ENCODE measurements at regions not wholly inside any gene's neighbourhood (a gene's known extent, or its start where the extent isn't known, plus 50 kb on each side); places are given as distances from the start of the nearest gene placed in this dataset.
A peak's percentile ranks its signal among the peaks of the same experiment; 100 is the strongest.

DNA sequence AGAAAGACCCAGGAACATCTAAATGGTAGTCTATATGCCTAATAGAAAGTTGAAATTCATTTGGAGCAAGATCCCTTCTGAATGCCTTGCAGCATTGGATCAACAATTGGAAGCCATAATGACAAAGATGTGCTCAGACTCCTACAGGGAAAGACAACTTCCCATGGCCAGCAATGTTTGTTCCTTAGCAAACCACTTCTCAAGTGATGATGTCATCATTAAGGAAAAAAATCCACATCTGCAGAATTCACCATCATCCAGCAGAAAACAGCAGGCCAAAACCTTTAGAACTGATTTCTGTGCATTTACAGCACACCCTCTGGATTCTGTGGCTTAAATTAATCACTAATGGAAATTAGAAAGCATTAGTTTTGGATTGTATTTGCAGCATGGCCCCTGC is 82.4 kb upstream of the ZIC3 start:
- Histone ChIP-seq H3K4me3 (ENCODE audit: low read depth, low read length) (no peak overlapping the region), H3K27ac (ENCODE audit: low read depth, low read length) (no peak overlapping the region), H3K4me1 (ENCODE audit: control insufficient read depth, insufficient read depth, low read length) (peaks cover 7% of the 10 kb centered on the region; the same call in 1 of the 2 replicates), H3K9ac (ENCODE audit: low read depth, low read length) (no peak overlapping the region), H3K9me3 (ENCODE audit: control insufficient read depth, insufficient read depth, low read length) (no peaks in the 10 kb centered on the region), H3K36me3 (ENCODE audit: control insufficient read depth, insufficient read depth, low read length) (no peaks in the 10 kb centered on the region), H3K27me3 (ENCODE audit: control insufficient read depth, insufficient read depth, low read length) (no peaks in the 10 kb centered on the region; the same call in 1 of the 2 replicates)

- H3K9ac ChIP-seq (ENCODE audit: low read depth, low read length), result no peak overlapping the region
- H3K4me1 ChIP-seq (ENCODE audit: control insufficient read depth, insufficient read depth, low read length), result peaks cover 7% of the 10 kb centered on the region; the same call in 1 of the 2 replicates
- H3K27ac ChIP-seq (ENCODE audit: low read depth, low read length), result no peak overlapping the region
- H3K4me3 ChIP-seq (ENCODE audit: low read depth, low read length), result no peak overlapping the region
- H3K36me3 ChIP-seq (ENCODE audit: control insufficient read depth, insufficient read depth, low read length), result no peaks in the 10 kb centered on the region
- no peaks in the 10 kb centered on the region for H3K9me3 ChIP-seq (ENCODE audit: control insufficient read depth, insufficient read depth, low read length)
- H3K27me3 ChIP-seq (ENCODE audit: control insufficient read depth, insufficient read depth, low read length), result no peaks in the 10 kb centered on the region; the same call in 1 of the 2 replicates
Measured at GRCh38 chrX:137482136-137482535, 83.8 kb upstream of the ZIC3 start.

DNA sequence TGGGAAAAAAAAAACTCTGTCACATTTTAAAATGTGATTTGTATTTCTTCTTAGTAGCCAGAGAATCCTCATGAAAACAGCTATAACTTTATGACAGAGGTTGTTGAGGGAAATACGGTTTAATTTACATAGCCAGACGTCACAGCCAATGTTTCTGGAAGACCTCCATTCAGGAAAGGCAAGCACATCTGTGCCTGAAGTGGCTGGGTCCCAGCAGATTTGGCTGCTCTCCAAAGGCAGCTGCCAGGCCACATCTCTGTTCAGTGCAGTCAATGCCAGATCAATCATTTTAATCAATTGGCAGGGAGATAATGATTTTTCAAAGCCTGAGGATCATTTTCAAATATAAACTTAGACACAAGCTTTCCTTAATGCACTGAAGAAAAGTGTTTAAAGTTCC is 86.5 kb upstream of the ZIC3 start:
- Histone ChIP-seq H3K9ac (ENCODE audit: low read depth, low read length) (no peak overlapping the region), H3K27me3 (ENCODE audit: control insufficient read depth, insufficient read depth, low read length) (peaks cover 3% of the 10 kb centered on the region; the same call in 1 of the 2 replicates), H3K36me3 (ENCODE audit: control insufficient read depth, insufficient read depth, low read length) (no peaks in the 10 kb centered on the region), H3K4me3 (ENCODE audit: low read depth, low read length) (no peak overlapping the region), H3K9me3 (ENCODE audit: control insufficient read depth, insufficient read depth, low read length) (no peaks in the 10 kb centered on the region), H3K27ac (ENCODE audit: low read depth, low read length) (no peak overlapping the region), H3K4me1 (ENCODE audit: control insufficient read depth, insufficient read depth, low read length) (peaks cover 4% of the 10 kb centered on the region; the same call in 1 of the 2 replicates)

DNA sequence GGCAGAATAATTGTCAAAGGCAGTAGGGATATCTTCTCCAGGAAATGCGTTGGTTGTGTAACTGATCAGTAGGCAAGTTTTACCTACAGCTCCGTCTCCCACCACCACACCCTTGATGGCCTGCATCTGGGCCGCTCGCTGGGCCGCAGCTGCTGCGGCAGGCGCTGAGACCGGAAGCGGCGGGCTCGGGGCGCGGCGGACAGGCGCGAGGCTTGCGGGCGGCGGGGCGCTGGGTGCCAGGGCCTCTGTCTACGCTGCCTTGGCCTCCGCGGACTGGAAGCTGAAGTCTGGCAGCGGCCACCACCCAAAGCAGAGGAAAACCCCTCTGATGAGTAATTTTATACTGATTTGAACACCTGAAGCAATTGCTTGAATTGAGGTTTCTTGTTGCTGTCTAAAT is 124.2 kb upstream of the ZIC3 start:
- no peak overlapping the region for H3K27ac ChIP-seq (ENCODE audit: low read depth, low read length)
- no peak overlapping the region for H3K9ac ChIP-seq (ENCODE audit: low read depth, low read length)
- no peak overlapping the region for H3K4me3 ChIP-seq (ENCODE audit: low read depth, low read length)
- no peaks in the 10 kb centered on the region for H3K36me3 ChIP-seq (ENCODE audit: control insufficient read depth, insufficient read depth, low read length)
- H3K9me3 ChIP-seq (ENCODE audit: control insufficient read depth, insufficient read depth, low read length), result no peaks in the 10 kb centered on the region
- H3K27me3 ChIP-seq (ENCODE audit: control insufficient read depth, insufficient read depth, low read length), result no peaks in the 10 kb centered on the region
- no peaks in the 10 kb centered on the region for H3K4me1 ChIP-seq (ENCODE audit: control insufficient read depth, insufficient read depth, low read length)

- H3K27ac ChIP-seq (ENCODE audit: low read depth, low read length), result no peak overlapping the region
- H3K9ac ChIP-seq (ENCODE audit: low read depth, low read length), result no peak overlapping the region
- no peaks in the 10 kb centered on the region for H3K36me3 ChIP-seq (ENCODE audit: control insufficient read depth, insufficient read depth, low read length)
- no peaks in the 10 kb centered on the region for H3K9me3 ChIP-seq (ENCODE audit: control insufficient read depth, insufficient read depth, low read length)
- peaks cover 27% of the 10 kb centered on the region for H3K4me1 ChIP-seq (ENCODE audit: control insufficient read depth, insufficient read depth, low read length)
- H3K4me3 ChIP-seq (ENCODE audit: low read depth, low read length), result no peak overlapping the region
- peaks cover 38% of the 10 kb centered on the region for H3K27me3 ChIP-seq (ENCODE audit: control insufficient read depth, insufficient read depth, low read length)
Measured at GRCh38 chrX:137432609-137433008, 133.3 kb upstream of the ZIC3 start.

GRCh38 chrX:137431693-137432488 is 134.0 kb upstream of the ZIC3 start:
- Histone ChIP-seq H3K9me3 (ENCODE audit: control insufficient read depth, insufficient read depth, low read length) (no peaks in the 10 kb centered on the region), H3K27ac (ENCODE audit: low read depth, low read length) (no peak overlapping the region), H3K9ac (ENCODE audit: low read depth, low read length) (no peak overlapping the region), H3K36me3 (ENCODE audit: control insufficient read depth, insufficient read depth, low read length) (no peaks in the 10 kb centered on the region), H3K27me3 (ENCODE audit: control insufficient read depth, insufficient read depth, low read length) (peaks cover 45% of the 10 kb centered on the region), H3K4me1 (ENCODE audit: control insufficient read depth, insufficient read depth, low read length) (peaks cover 32% of the 10 kb centered on the region), H3K4me3 (ENCODE audit: low read depth, low read length) (no peak overlapping the region)

GRCh38 chrX:137430984-137431475 is 134.9 kb upstream of the ZIC3 start:
- no peak overlapping the region for H3K9ac ChIP-seq (ENCODE audit: low read depth, low read length)
- H3K27ac ChIP-seq (ENCODE audit: low read depth, low read length), result peak overlapping the region; percentile 55
- peaks cover 54% of the 10 kb centered on the region for H3K27me3 ChIP-seq (ENCODE audit: control insufficient read depth, insufficient read depth, low read length)
- peaks cover 39% of the 10 kb centered on the region for H3K4me1 ChIP-seq (ENCODE audit: control insufficient read depth, insufficient read depth, low read length)
- H3K9me3 ChIP-seq (ENCODE audit: control insufficient read depth, insufficient read depth, low read length), result no peaks in the 10 kb centered on the region
- peak overlapping the region; percentile 12; the same call in 1 of the 2 replicates for H3K4me3 ChIP-seq (ENCODE audit: low read depth, low read length)
- H3K36me3 ChIP-seq (ENCODE audit: control insufficient read depth, insufficient read depth, low read length), result no peaks in the 10 kb centered on the region

DNA sequence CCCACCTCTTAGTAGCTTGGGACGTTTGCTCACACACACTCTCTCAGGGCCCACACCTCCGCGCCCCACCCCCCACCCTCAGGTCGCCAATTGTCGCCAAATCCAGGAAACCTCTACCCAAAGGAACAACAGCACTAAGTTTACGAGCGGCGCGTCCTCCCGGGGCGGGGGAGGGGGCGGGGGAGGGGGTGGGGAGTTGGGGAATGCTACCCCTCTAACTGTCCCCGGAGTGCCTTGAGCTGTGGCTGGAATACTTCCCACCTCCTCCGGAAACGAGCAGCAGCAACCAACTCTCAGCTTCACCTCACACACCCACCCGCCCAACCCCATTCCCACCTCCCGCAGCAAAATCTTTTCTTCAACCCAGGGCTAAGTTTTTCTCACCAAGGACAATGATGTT is 135.6 kb upstream of the ZIC3 start:
- peak overlapping the region; percentile 55 for H3K27ac ChIP-seq (ENCODE audit: low read depth, low read length)
- peaks cover 46% of the 10 kb centered on the region for H3K4me1 ChIP-seq (ENCODE audit: control insufficient read depth, insufficient read depth, low read length)
- H3K4me3 ChIP-seq (ENCODE audit: low read depth, low read length), result peak overlapping the region; percentile 72
- no peaks in the 10 kb centered on the region for H3K9me3 ChIP-seq (ENCODE audit: control insufficient read depth, insufficient read depth, low read length)
- H3K27me3 ChIP-seq (ENCODE audit: control insufficient read depth, insufficient read depth, low read length), result peaks cover 61% of the 10 kb centered on the region
- H3K36me3 ChIP-seq (ENCODE audit: control insufficient read depth, insufficient read depth, low read length), result no peaks in the 10 kb centered on the region
- H3K9ac ChIP-seq (ENCODE audit: low read depth, low read length), result no peak overlapping the region

DNA sequence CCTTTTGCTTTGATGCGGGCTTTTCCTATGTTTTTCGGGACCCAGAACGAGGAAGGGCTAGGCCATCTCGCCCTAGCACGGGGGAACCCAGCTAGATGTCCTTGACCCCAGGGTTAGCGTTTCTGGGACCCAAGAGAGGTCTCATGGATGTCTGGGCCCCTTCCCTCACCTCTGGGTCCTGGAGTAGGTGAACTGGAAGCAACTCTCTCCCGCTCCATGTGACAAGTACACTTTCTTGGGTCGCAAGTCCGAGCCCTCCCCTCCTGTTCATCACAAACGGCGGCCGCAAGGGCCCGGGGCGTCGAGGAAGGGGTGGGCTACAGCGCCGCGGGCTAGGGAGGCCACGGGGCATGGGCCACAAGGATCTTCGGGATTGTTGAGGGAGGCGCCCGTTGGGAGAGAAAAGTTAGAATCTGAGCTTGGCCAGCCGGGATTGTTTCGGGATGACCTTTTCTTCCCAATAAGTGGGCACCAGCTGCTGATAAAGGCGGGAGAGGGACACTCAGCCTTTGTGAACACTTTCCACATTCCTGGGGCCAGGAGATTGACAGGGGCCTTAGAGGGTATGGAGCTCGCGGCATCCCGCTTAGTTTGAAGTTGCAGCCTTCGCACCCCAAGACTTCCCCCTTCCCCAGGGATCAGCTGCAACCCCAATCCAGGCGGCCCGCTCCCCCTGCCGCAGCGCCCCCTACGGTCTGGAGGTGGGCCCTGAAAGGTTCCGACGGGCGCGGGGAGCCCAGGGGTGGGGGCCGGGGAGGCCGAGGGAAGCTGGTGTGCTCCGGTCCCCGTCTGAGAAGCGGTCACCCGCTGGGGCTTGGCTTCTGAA is 136.9 kb upstream of the ZIC3 start:
- peak overlapping the region; percentile 21; the same call in 1 of the 2 replicates for H3K9ac ChIP-seq (ENCODE audit: low read depth, low read length)
- H3K36me3 ChIP-seq (ENCODE audit: control insufficient read depth, insufficient read depth, low read length), result no peaks in the 10 kb centered on the region
- H3K27ac ChIP-seq (ENCODE audit: low read depth, low read length), result peak overlapping the region; percentile 55
- peak overlapping the region; percentile 72 for H3K4me3 ChIP-seq (ENCODE audit: low read depth, low read length)
- H3K27me3 ChIP-seq (ENCODE audit: control insufficient read depth, insufficient read depth, low read length), result peaks cover 70% of the 10 kb centered on the region
- peaks cover 56% of the 10 kb centered on the region for H3K4me1 ChIP-seq (ENCODE audit: control insufficient read depth, insufficient read depth, low read length)
- no peaks in the 10 kb centered on the region for H3K9me3 ChIP-seq (ENCODE audit: control insufficient read depth, insufficient read depth, low read length)

DNA sequence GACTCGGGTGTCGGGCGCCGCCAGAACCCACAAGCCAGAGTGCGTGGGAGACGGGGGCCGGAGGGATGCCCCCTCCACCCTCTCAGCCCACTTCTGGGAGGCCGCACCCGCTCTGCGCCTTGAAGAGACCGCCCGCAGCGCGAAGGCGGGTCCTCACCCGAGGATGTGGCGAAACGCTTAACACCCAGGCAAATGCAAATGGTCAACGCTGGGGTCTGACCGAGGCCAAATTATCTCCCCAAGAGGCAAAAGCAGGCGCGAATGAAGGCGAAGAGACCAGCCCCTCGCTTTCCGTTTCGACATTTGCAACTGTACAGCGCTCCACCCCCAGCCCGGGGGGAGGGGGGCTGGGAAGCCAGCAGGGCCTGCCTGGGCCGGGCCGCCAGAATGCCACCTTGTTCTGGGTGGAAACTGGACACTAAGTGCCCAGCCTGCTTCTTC is 137.7 kb upstream of the ZIC3 start:
- peak overlapping the region; percentile 72 for H3K4me3 ChIP-seq (ENCODE audit: low read depth, low read length)

More for the DNA sequence above, 137.7 kb upstream of the ZIC3 start:
- Histone ChIP-seq H3K27me3 (ENCODE audit: control insufficient read depth, insufficient read depth, low read length) (peaks cover 77% of the 10 kb centered on the region), H3K36me3 (ENCODE audit: control insufficient read depth, insufficient read depth, low read length) (no peaks in the 10 kb centered on the region), H3K27ac (ENCODE audit: low read depth, low read length) (peak overlapping the region; percentile 55), H3K9me3 (ENCODE audit: control insufficient read depth, insufficient read depth, low read length) (no peaks in the 10 kb centered on the region), H3K9ac (ENCODE audit: low read depth, low read length) (0 out of 2 replicates have a peak overlapping the region, but pooled peaks have one; percentile 21), H3K4me1 (ENCODE audit: control insufficient read depth, insufficient read depth, low read length) (peaks cover 63% of the 10 kb centered on the region)
